LNCaP clone FGC (cell line): ENCODE measurements at regions not wholly inside any gene's neighbourhood (a gene's known extent, or its start where the extent isn't known, plus 50 kb on each side); places are given as distances from the start of the nearest gene placed in this dataset.

ENCODE experiments used
- DNase-seq: peaks from one replicate; pipeline ENCODE4 v3.0.0-alpha.2; 2011; ENCODE audit warnings: low read depth
- H3K4me3 ChIP-seq: 2 replicates; pipeline ENCODE4 v1.5.1; 2011; ENCODE audit warnings: mild to moderate bottlenecking, low read depth, low read length, control low read depth
- TF ChIP-seq, protein P1 (sequence below): IDR thresholded peaks from 2 replicates; pipeline ENCODE4 v1.5.1; 2012; ENCODE audit warnings: mild to moderate bottlenecking; ENCODE audit not compliant: control insufficient read depth, insufficient read depth; ENCODE audit errors: extremely low read depth

DNA sequence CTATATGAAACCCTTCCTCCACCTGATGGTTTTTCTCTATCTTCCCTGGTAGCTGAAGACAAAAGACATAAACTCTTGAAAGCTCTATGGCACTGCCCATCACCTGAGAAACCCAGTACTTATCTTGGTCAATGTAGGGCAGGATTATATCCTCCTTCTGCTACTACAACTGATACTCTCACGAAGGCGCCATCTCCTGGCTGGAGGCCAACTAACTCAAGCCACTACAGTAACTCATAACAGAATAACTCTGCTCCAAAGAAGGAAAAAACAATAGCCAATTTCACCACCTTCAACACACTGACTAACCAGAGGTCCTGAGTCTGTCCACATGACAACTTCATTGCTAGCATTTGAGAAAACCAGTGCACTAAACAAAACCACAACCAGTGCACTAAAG, 409.2 kb downstream of the CETN3 start:
- H3K4me3 ChIP-seq = no peak overlapping the region
- DNase-seq = no peak
- TF ChIP-seq, protein P1, sequence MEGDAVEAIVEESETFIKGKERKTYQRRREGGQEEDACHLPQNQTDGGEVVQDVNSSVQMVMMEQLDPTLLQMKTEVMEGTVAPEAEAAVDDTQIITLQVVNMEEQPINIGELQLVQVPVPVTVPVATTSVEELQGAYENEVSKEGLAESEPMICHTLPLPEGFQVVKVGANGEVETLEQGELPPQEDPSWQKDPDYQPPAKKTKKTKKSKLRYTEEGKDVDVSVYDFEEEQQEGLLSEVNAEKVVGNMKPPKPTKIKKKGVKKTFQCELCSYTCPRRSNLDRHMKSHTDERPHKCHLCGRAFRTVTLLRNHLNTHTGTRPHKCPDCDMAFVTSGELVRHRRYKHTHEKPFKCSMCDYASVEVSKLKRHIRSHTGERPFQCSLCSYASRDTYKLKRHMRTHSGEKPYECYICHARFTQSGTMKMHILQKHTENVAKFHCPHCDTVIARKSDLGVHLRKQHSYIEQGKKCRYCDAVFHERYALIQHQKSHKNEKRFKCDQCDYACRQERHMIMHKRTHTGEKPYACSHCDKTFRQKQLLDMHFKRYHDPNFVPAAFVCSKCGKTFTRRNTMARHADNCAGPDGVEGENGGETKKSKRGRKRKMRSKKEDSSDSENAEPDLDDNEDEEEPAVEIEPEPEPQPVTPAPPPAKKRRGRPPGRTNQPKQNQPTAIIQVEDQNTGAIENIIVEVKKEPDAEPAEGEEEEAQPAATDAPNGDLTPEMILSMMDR = no peak

DNA sequence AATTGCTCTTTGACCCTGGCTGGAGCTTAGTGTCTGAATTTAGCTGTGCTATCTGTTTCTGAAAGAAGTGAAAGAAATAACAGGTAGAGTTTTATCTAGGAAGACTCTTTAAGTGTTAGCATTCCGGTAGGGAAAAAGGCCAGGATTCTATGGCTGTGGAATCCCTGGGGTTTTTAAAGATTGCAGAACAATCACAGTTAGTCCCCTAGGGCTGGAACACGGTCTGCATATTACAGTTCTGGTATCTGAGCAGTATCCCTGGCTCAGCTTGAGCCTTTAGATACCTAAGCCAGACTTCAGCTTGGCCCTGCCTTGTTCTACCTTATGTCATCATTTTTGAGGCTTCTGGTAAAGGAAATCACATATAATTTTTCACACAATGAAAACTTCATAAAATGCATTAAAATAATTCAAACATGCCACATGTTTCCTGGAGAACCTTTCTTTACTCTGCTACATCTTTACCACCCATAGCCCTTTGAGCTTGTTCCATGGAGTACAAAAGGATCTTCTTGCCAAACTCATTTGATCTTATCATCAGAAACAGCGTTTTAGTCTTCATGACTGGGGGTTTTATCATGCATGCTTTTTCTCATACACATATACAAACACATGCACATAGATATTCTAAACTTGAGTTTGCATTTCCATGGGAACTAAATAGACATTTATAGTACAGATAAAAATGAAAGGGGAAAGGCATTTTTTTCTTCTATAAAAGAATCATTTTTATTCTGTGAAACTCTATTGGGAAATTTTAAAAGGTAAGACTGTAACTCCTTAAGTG, 410.8 kb downstream of the CETN3 start:
- DNase-seq = no peak
- TF ChIP-seq, protein P1 = no peak
- no peak overlapping the region for H3K4me3 ChIP-seq

DNA sequence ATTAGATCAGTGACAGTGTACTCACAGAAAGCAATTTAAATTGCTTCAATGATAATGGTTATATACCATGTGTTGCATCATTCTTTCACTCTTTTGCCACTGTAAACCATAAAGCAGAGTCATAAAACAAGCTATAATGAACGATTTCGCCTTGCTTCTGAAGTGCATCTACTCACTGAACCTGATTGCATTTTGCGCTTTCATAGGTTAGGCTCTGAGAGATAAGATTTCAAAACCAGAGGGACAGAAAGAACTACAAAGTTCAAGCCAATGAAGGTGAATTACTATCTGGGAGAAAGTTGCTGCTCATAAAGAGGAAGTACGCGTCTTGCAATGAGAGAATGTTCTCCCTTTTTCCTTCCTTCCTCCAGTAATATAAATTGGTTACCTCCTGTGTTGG, 412.7 kb downstream of the CETN3 start:
- TF ChIP-seq, protein P1 = no peak
- no peak for DNase-seq
- no peak overlapping the region for H3K4me3 ChIP-seq

DNA sequence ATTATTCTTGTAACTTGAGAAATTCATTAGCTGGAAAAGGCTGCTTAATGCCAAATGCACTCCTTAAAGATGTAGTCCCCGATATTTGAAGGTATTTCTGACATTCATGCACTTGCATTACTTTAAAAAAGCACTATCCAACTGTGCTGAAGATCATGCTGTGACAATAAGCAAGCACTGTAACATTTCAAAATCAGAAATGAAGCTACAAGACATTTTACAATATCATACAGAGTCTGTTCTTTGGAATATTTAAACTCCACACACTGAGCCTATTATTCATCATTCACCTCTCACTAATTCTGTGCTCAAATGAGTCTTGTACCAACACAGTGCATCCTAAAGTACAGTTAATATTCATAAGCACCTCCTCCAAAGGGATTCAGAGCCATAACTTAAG, 413.2 kb downstream of the CETN3 start:
- TF ChIP-seq, protein P1 = no peak
- DNase-seq = no peak
- H3K4me3 ChIP-seq = no peak overlapping the region

DNA sequence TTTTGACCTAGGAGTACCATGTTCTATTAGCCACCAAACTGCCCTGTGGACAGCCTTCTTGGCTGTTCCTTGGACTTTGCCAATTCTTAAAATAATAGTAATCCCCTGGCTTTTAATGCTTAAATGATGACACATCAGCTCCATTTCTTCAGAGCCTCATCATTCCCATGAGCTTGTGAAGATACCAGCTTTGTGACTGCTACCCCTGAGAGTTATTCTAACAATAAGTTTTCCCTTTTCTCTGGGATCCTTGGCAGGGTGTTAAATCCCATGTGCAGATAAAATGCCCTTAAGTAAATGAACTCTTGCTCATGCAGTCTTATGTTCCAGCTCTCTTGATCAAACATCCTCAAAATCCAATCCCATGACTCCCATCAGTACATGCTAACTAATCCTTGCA, 415.3 kb downstream of the CETN3 start:
- H3K4me3 ChIP-seq = no peak overlapping the region
- TF ChIP-seq, protein P1 = no peak
- no peak for DNase-seq

DNA sequence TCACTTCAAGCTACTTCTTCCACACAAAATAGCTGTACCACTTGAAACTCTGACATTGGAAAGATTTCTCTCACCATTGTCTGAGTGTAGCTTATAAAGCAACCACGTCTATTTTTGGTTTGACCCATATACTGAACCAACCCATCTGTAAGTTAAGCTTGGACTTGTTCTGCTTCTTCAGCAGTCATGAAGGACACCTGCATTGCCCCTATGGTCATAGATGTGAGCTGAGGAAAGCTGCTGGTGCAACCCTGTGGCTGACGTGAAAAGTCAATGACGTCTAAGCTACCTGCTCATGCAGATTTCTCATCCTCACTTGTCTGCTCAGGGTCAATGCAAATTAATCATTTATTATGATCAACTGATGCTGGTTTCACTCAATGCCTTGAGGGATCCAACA, 417.4 kb downstream of the CETN3 start:
- DNase-seq = no peak
- H3K4me3 ChIP-seq = no peak overlapping the region
- TF ChIP-seq, protein P1 = no peak

DNA sequence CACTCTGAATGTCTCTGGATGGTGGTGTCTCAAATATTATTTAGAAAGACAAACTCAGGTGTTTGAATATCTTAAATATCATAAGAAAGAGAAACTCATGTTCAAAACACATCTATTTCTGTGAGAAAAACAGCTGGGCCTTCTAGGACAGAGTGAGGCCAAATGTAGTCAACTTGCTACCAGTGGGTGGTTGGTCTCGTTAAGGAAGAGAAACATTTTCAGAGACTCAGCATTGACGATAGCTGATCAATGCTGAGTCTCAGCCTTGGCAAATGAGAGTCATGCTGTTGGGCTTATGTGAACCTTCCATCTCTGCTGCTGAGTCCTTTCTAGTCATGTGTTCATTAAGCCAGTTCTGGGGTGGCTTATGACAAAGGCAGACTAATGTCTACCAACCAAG, 418.0 kb downstream of the CETN3 start:
- no peak for DNase-seq
- no peak overlapping the region for H3K4me3 ChIP-seq
- TF ChIP-seq, protein P1 = no peak
